LNCAP (cell line): ENCODE measurements at regions not wholly inside any gene's neighbourhood (a gene's known extent, or its start where the extent isn't known, plus 50 kb on each side); places are given as distances from the start of the nearest gene placed in this dataset.

Experiments used
- CTCF ChIP-seq: fragments of 450-650 bp; IDR thresholded peaks from 2 replicates; pipeline ENCODE4 v1.5.1; 2017; ENCODE audit warnings: mild to moderate bottlenecking

GRCh38 chr4:178140326-178140915, 698.2 kb upstream of the AGA start:
- TF ChIP-seq CTCF = no peak

DNA sequence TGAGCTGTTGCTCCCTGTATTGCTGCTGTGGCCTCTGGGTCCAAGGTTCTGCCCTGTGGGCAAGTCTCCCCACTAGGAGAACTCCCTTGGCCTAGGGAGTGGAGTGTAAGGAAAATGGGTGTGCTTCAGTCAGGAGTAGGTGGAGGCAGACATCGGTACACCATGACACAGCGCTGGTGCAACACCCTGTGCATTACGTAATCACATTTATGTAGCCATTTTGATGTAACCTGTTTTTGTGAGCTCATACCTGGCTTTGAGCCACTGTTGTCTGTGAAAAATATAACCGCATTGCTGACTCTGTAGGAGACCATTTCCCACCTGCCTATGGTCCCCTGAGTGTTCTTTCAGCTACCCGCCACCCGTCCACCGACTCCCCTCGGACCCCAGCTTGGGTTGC, 700.5 kb upstream of the AGA start:
- no peak for TF ChIP-seq CTCF

GRCh38 chr4:178148106-178148505, 705.9 kb upstream of the AGA start:
- no peak for TF ChIP-seq CTCF

DNA sequence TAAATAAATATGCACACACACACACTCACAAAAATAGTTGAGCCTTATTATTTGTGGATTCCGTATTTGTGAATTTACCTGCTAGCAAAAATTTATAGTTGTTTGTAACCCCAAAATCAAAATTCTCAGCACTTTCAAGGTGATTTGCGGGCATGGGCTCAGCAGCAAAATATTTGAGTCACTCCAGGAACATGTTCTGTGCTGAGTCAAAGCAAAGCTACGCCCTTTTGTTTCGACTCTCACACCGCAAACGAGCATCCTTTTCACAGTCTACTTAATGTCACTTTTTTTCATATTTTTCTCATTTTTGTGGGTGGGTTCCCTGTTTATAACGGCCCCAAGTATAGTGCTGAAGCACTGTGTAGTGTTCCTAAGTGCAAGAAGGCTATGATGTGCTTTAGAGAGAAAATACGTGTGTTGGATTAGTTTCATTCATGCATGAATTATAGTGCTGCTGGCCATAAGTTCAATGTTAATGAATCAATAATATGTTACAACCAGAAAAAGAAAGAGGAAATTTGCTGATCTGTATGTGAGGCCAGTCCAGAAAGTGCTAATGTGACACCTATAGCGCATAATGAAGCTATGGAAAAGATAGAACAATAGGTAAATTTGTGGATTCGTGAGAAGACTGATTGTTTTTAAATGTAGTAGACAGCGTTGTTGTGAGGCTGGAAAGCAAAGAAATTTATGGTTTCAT, 723.2 kb upstream of the AGA start:
- TF ChIP-seq CTCF = no peak

- TF ChIP-seq CTCF = no peak
These were observed 723.7 kb upstream of the AGA start for GRCh38 chr4:178165951-178166308.

DNA sequence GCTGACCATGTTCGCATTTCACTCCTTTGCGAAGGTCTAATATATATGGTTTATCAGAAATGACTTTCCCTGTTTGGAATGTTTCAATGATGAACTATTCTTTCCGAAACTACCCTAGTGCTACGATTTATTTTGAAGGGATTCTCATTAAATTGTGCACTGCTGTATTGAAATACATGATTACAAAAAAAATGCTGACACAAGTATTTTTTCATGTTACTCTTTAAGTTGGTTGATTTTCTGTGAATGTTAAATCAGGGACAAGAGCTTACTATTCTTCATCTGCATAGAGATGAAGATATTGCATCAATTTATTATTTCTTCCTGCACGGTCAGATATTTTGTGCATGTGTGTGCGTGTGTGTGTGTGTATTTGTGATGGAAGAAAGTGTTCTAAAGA, 731.5 kb upstream of the AGA start:
- no peak for TF ChIP-seq CTCF

DNA sequence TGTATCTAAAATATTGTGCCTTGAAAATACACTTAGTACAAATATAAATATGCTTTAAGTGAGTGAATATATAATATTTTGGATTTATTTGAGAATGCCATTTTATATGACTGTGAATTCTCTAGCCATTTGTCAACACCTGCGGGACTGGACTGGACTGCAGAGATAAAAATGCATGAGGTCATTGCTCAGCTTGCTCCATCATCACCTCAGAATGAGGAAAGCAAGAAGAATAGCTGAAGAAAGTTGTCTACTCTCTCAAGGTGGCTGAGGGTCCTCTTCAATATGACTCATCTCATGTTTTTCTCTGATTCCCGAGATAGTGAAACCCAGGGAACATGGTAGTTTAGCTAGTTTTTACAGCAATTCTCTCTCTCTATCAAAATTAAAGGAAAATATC, 732.5 kb upstream of the AGA start:
- TF ChIP-seq CTCF = no peak

GRCh38 chr4:178185517-178185916, 743.3 kb upstream of the AGA start:
- TF ChIP-seq CTCF = no peak
